ENCODE measurements at regions not wholly inside any gene's neighbourhood (a gene's known extent, or its start where the extent isn't known, plus 50 kb on each side); places are given as distances from the start of the nearest gene placed in this dataset.

GRCh38 chr2:23260621-23261020 lies 124.4 kb upstream of the KLHL29 start:
- TF ChIP-seq, protein P1, sequence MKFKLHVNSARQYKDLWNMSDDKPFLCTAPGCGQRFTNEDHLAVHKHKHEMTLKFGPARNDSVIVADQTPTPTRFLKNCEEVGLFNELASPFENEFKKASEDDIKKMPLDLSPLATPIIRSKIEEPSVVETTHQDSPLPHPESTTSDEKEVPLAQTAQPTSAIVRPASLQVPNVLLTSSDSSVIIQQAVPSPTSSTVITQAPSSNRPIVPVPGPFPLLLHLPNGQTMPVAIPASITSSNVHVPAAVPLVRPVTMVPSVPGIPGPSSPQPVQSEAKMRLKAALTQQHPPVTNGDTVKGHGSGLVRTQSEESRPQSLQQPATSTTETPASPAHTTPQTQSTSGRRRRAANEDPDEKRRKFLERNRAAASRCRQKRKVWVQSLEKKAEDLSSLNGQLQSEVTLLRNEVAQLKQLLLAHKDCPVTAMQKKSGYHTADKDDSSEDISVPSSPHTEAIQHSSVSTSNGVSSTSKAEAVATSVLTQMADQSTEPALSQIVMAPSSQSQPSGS (tag by site-specific recombination; IDR thresholded peaks at IDR 0.05; ENCODE audit: low read depth): no peak
- TF ChIP-seq, protein P2, sequence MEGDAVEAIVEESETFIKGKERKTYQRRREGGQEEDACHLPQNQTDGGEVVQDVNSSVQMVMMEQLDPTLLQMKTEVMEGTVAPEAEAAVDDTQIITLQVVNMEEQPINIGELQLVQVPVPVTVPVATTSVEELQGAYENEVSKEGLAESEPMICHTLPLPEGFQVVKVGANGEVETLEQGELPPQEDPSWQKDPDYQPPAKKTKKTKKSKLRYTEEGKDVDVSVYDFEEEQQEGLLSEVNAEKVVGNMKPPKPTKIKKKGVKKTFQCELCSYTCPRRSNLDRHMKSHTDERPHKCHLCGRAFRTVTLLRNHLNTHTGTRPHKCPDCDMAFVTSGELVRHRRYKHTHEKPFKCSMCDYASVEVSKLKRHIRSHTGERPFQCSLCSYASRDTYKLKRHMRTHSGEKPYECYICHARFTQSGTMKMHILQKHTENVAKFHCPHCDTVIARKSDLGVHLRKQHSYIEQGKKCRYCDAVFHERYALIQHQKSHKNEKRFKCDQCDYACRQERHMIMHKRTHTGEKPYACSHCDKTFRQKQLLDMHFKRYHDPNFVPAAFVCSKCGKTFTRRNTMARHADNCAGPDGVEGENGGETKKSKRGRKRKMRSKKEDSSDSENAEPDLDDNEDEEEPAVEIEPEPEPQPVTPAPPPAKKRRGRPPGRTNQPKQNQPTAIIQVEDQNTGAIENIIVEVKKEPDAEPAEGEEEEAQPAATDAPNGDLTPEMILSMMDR (tag by site-specific recombination; IDR thresholded peaks at IDR 0.05): no peak
- TF ChIP-seq ZNF10 (tag by site-specific recombination; IDR thresholded peaks at IDR 0.05) (no peak), ZNF274 (IDR thresholded peaks at IDR 0.05; ENCODE audit: low read length) (no peak), ZNF274 (tag by site-specific recombination; IDR thresholded peaks at IDR 0.05; ENCODE audit: borderline replicate concordance) (no peak), ZNF132 (tag by site-specific recombination; IDR thresholded peaks at IDR 0.05; ENCODE audit: borderline replicate concordance) (no peak), ZNF670 (tag by site-specific recombination; IDR thresholded peaks at IDR 0.05; ENCODE audit: low read depth) (no peak)

Measured in HEK293 (cell line).